ENCODE measurements at regions not wholly inside any gene's neighbourhood (a gene's known extent, or its start where the extent isn't known, plus 50 kb on each side); places are given as distances from the start of the nearest gene placed in this dataset.

DNA sequence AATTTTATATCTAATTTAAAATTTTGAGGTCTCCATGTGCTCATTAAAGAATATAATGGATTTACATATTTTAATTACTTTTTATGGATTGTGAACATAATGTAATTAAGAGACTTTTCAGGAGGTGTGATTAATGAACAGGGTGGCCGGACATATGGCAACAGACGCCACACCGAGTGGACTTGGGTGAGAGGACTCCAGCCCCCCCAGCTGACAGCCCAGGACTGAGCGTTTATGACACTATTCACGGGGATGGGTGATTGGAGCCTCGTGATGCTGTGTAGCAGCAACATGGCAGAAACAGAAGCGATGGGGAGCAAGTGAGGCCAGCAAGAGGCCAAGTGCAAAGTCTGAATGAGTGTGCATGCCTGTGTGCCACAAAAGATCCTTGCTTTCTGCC, 1176.9 kb downstream of the TYW1 start:
- H3K4ac ChIP-seq (ENCODE audit: low read depth, low read length) = no peak overlapping the region
- no peak overlapping the region for H4K5ac ChIP-seq (ENCODE audit: low read depth, low read length)
- H3K18ac ChIP-seq (ENCODE audit: low read depth, low read length) = no peak overlapping the region
- CTCF ChIA-PET = no interaction called here
- no peak overlapping the region for H3K4me3 ChIP-seq (ENCODE audit: insufficient read depth, low read depth, low read length)
- H2AK5ac ChIP-seq (ENCODE audit: low read depth, low read length) = no peak overlapping the region
- peaks cover 14% of the 10 kb centered on the region for H3K9me3 ChIP-seq (ENCODE audit: control insufficient read depth, insufficient read depth, low read length)
- no peaks in the 10 kb centered on the region for H4K20me1 ChIP-seq (ENCODE audit: insufficient read depth, low read length)
- no peaks in the 10 kb centered on the region for H3K36me3 ChIP-seq (ENCODE audit: control insufficient read depth, insufficient read depth, low read length)
- no peak overlapping the region for H3K23ac ChIP-seq (ENCODE audit: low read depth, low read length)
- no peaks in the 10 kb centered on the region for H3K9me1 ChIP-seq (ENCODE audit: insufficient read depth, low read length)
- H3K4me1 ChIP-seq (ENCODE audit: control insufficient read depth, insufficient read depth, low read length) = no peaks in the 10 kb centered on the region
- H4K91ac ChIP-seq (ENCODE audit: insufficient read depth, low read depth, low read length) = no peak overlapping the region
- H3K27ac ChIP-seq (ENCODE audit: insufficient read depth, low read length) = no peak overlapping the region
- no peak overlapping the region for H2BK5ac ChIP-seq (ENCODE audit: low read depth, low read length, poor library complexity, severe bottlenecking)
- no peak overlapping the region for H2AFZ ChIP-seq (replicated peaks; ENCODE audit: low read length, poor library complexity)
- no peak overlapping the region for H3K4me2 ChIP-seq (ENCODE audit: low read depth, low read length)
- ATAC-seq (ENCODE audit: low read depth) = no peak
- no peak overlapping the region for H2BK15ac ChIP-seq (ENCODE audit: low read depth, low read length)
- H2AK9ac ChIP-seq (replicated peaks; ENCODE audit: low read depth, low read length, poor library complexity) = no peak overlapping the region
- no peak overlapping the region for H2BK20ac ChIP-seq (ENCODE audit: low read depth, low read length)
- no peaks in the 10 kb centered on the region for H3K79me1 ChIP-seq (ENCODE audit: low read depth in 1 of 2, low read length in 2 of 2)
- H3K27me3 ChIP-seq (ENCODE audit: control insufficient read depth, insufficient read depth, low read length) = no peaks in the 10 kb centered on the region
- intact Hi-C loops (cut with micrococcal nuclease) (no loop called here), in situ Hi-C loops (cut with MboI; ENCODE audit: low sequenced_read_pairs) (no loop called here), dilution Hi-C loops (cut with HindIII; ENCODE audit: low sequenced_read_pairs, unreplicated experiment) (no loop called here)
- no peak for TF ChIP-seq MXI1 (IDR thresholded peaks at IDR 0.05; ENCODE audit: borderline replicate concordance, low read depth, low read length)
- TF ChIP-seq NFE2L2 (IDR thresholded peaks at IDR 0.05; ENCODE audit: low read depth, low read length) = no peak
- no peak for TF ChIP-seq RCOR1 (IDR thresholded peaks at IDR 0.05; ENCODE audit: insufficient replicate concordance, low read length)
- TF ChIP-seq POLR2A (IDR thresholded peaks at IDR 0.05; ENCODE audit: low read depth, low read length) = no peak
- no peak for TF ChIP-seq MAFK (IDR thresholded peaks at IDR 0.05; ENCODE audit: low read depth, low read length)
- TF ChIP-seq RFX5 (IDR thresholded peaks at IDR 0.05; ENCODE audit: low read depth, low read length) = no peak
- TF ChIP-seq, protein P1, sequence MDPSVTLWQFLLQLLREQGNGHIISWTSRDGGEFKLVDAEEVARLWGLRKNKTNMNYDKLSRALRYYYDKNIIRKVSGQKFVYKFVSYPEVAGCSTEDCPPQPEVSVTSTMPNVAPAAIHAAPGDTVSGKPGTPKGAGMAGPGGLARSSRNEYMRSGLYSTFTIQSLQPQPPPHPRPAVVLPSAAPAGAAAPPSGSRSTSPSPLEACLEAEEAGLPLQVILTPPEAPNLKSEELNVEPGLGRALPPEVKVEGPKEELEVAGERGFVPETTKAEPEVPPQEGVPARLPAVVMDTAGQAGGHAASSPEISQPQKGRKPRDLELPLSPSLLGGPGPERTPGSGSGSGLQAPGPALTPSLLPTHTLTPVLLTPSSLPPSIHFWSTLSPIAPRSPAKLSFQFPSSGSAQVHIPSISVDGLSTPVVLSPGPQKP (IDR thresholded peaks at IDR 0.05; ENCODE audit: borderline replicate concordance, low read depth, low read length) = no peak
- no peak for TF ChIP-seq CHD1 (IDR thresholded peaks at IDR 0.05; ENCODE audit: low read depth, low read length)
- TF ChIP-seq, protein P2, sequence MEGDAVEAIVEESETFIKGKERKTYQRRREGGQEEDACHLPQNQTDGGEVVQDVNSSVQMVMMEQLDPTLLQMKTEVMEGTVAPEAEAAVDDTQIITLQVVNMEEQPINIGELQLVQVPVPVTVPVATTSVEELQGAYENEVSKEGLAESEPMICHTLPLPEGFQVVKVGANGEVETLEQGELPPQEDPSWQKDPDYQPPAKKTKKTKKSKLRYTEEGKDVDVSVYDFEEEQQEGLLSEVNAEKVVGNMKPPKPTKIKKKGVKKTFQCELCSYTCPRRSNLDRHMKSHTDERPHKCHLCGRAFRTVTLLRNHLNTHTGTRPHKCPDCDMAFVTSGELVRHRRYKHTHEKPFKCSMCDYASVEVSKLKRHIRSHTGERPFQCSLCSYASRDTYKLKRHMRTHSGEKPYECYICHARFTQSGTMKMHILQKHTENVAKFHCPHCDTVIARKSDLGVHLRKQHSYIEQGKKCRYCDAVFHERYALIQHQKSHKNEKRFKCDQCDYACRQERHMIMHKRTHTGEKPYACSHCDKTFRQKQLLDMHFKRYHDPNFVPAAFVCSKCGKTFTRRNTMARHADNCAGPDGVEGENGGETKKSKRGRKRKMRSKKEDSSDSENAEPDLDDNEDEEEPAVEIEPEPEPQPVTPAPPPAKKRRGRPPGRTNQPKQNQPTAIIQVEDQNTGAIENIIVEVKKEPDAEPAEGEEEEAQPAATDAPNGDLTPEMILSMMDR (conservative IDR thresholded peaks at IDR 0.05; ENCODE audit: low read depth, low read length) = no peak
- no peak for TF ChIP-seq RAD21 (IDR thresholded peaks at IDR 0.05; ENCODE audit: low read length)
- TF ChIP-seq CEBPB (IDR thresholded peaks at IDR 0.05; ENCODE audit: low read depth, low read length) = no peak
- TF ChIP-seq SMC3 (IDR thresholded peaks at IDR 0.05; ENCODE audit: low read depth, low read length) = no peak
- no peak for TF ChIP-seq MAZ (IDR thresholded peaks at IDR 0.05; ENCODE audit: borderline replicate concordance, low read depth, low read length)
- TF ChIP-seq BHLHE40 (IDR thresholded peaks at IDR 0.05; ENCODE audit: low read depth, low read length) = no peak
- TF ChIP-seq FOS (IDR thresholded peaks at IDR 0.05; ENCODE audit: low read depth, low read length) = no peak
- TF ChIP-seq, protein P3, sequence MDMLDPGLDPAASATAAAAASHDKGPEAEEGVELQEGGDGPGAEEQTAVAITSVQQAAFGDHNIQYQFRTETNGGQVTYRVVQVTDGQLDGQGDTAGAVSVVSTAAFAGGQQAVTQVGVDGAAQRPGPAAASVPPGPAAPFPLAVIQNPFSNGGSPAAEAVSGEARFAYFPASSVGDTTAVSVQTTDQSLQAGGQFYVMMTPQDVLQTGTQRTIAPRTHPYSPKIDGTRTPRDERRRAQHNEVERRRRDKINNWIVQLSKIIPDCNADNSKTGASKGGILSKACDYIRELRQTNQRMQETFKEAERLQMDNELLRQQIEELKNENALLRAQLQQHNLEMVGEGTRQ (IDR thresholded peaks at IDR 0.05; ENCODE audit: low read depth, low read length) = no peak
- H3K9ac ChIP-seq (ENCODE audit: low read depth, low read length) = no peak overlapping the region
- DNase-seq = no peak
- POLR2A ChIA-PET (ENCODE audit: unreplicated experiment) = no interaction called here
- H4K8ac ChIP-seq (ENCODE audit: low read depth in 2 of 2, low read length in 2 of 2) = no peak overlapping the region
- H3K14ac ChIP-seq (replicated peaks; ENCODE audit: low read depth, low read length) = no peak overlapping the region
- no TSS peak for BruUV-seq (replicated peaks)
- no peak overlapping the region for H2BK120ac ChIP-seq (ENCODE audit: low read depth, low read length)
- WGBS, 2 experiments (ENCODE audit: extremely low coverage in 2 of 2, insufficient read length in 1 of 2) = no CpG with 5 or more reads among the region's 7 CpGs
- no peak overlapping the region for H3K56ac ChIP-seq (ENCODE audit: extremely low read depth, insufficient read depth, low read length)

Measured in IMR-90 (cell line).